Neural progenitor cell (in vitro differentiated cells): ENCODE measurements at regions not wholly inside any gene's neighbourhood (a gene's known extent, or its start where the extent isn't known, plus 50 kb on each side); places are given as distances from the start of the nearest gene placed in this dataset.
A peak's percentile ranks its signal among the peaks of the same experiment; 100 is the strongest.

ENCODE experiments used
- DNase-seq: peaks from one replicate; pipeline ENCODE4 v3.0.0-alpha.2; 2016; ENCODE audit warnings: low spot score
- H2AFZ ChIP-seq: fragments of 200-600 bp; sonication (generic); replicated peaks from 2 replicates; pipeline ENCODE4 v1.6.1; 2016; ENCODE audit warnings: antibody characterized with exemption
- H3F3A ChIP-seq: fragments of 200-600 bp; sonication (generic); 2 replicates; pipeline ENCODE4 v1.6.1; 2016; ENCODE audit warnings: antibody characterized with exemption, low read depth
- H3K27ac ChIP-seq: fragments of 200-600 bp; sonication (generic); 2 replicates; pipeline ENCODE4 v1.5.1; 2016; ENCODE audit warnings: mild to moderate bottlenecking
- H3K27me3 ChIP-seq: fragments of 200-600 bp; sonication (generic); 2 replicates; pipeline ENCODE4 v1.6.1; 2016; ENCODE audit warnings: mild to moderate bottlenecking, moderate library complexity
- H3K36me3 ChIP-seq: fragments of 200-600 bp; sonication (generic); 2 replicates; pipeline ENCODE4 v1.5.1; 2016
- H3K4me1 ChIP-seq: fragments of 200-600 bp; sonication (generic); 2 replicates; pipeline ENCODE4 v1.6.1; 2016; ENCODE audit warnings: mixed run types
- H3K4me2 ChIP-seq: fragments of 200-600 bp; sonication (generic); 2 replicates; pipeline ENCODE4 v1.6.1; 2016
- H3K4me3 ChIP-seq: fragments of 200-600 bp; sonication (generic); 2 replicates; pipeline ENCODE4 v1.5.1; 2016
- H3K79me2 ChIP-seq: fragments of 200-600 bp; sonication (generic); 2 replicates; pipeline ENCODE4 v1.6.1; 2016; ENCODE audit warnings: low read depth
- H3K9ac ChIP-seq: fragments of 200-600 bp; sonication (generic); 2 replicates; pipeline ENCODE4 v1.6.1; 2016
- H3K9me3 ChIP-seq: fragments of 200-600 bp; sonication (generic); 2 replicates; pipeline ENCODE4 v1.5.1; 2016; ENCODE audit warnings: low read depth
- H4K20me1 ChIP-seq: fragments of 200-600 bp; sonication (generic); 2 replicates; pipeline ENCODE4 v1.6.1; 2016; ENCODE audit warnings: low read depth
- H3K27ac Mint-ChIP-seq: 3 replicates; pipeline ENCODE4 v1.8.0; 2021; ENCODE audit warnings: mixed read lengths
- H3K27me3 Mint-ChIP-seq: 2 replicates; pipeline ENCODE4 v1.8.0; 2022; ENCODE audit warnings: low read depth, mild to moderate bottlenecking, inconsistent platforms, moderate library complexity, mixed read lengths; ENCODE audit not compliant: insufficient read depth
- H3K36me3 Mint-ChIP-seq: 3 replicates; pipeline ENCODE4 v1.8.0; 2021; ENCODE audit warnings: mixed read lengths
- H3K4me1 Mint-ChIP-seq: 3 replicates; pipeline ENCODE4 v1.8.0; 2021; ENCODE audit warnings: mixed read lengths
- H3K4me3 Mint-ChIP-seq: 3 replicates; pipeline ENCODE4 v1.8.0; 2021; ENCODE audit warnings: mild to moderate bottlenecking, moderate library complexity, mixed read lengths
- H3K9me3 Mint-ChIP-seq: 3 replicates; pipeline ENCODE4 v1.8.0; 2020; ENCODE audit warnings: mixed read lengths
- CTCF ChIP-seq: fragments of 200-600 bp; sonication (generic); IDR thresholded peaks from 2 replicates; pipeline ENCODE4 v1.5.1; 2017; ENCODE audit warnings: antibody characterized with exemption, mild to moderate bottlenecking
- EZH2 ChIP-seq: fragments of 200-600 bp; sonication (generic); IDR thresholded peaks from 2 replicates; pipeline ENCODE4 v1.6.1; 2017; ENCODE audit warnings: antibody characterized with exemption, mild to moderate bottlenecking, moderate library complexity
- EZH2phosphoT487 ChIP-seq: fragments of 200-600 bp; sonication (generic); IDR thresholded peaks from 2 replicates; pipeline ENCODE4 v1.6.1; 2017; ENCODE audit warnings: antibody characterized with exemption

GRCh38 chr12:69097619-69098368 is 141.6 kb upstream of the CPSF6 start:
- TF ChIP-seq CTCF, result no peak
- TF ChIP-seq EZH2phosphoT487, result no peak
- no peak for TF ChIP-seq EZH2
- no peak overlapping the region for H3K4me2 ChIP-seq

GRCh38 chr12:69099201-69099837 is 140.1 kb upstream of the CPSF6 start:
- Mint-ChIP-seq H3K4me1 (peaks cover 20% of the 10 kb centered on the region), H3K36me3 (no peaks in the 10 kb centered on the region), H3K9me3 (peaks cover 2% of the 10 kb centered on the region), H3K27me3 (peaks cover 5% of the 10 kb centered on the region), H3K4me3 (no peak overlapping the region), H3K27ac (peak overlapping the region; percentile 26)
- Histone ChIP-seq H2AFZ (peak overlapping the region; percentile 95), H3K27me3 (no peaks in the 10 kb centered on the region), H3K9ac (no peak overlapping the region), H3K27ac (peak overlapping the region; percentile 10), H3K4me3 (no peak overlapping the region), H3K4me1 (peaks cover 31% of the 10 kb centered on the region), H3K4me2 (no peak overlapping the region), H3F3A (peaks cover 24% of the 10 kb centered on the region), H3K79me2 (no peaks in the 10 kb centered on the region), H3K36me3 (no peaks in the 10 kb centered on the region), H4K20me1 (no peaks in the 10 kb centered on the region), H3K9me3 (no peaks in the 10 kb centered on the region)
- DNase-seq, result no peak
- TF ChIP-seq EZH2phosphoT487, result no peak
- no peak for TF ChIP-seq EZH2
- TF ChIP-seq CTCF, result no peak

More at GRCh38 chr12:69097619-69098368, 141.6 kb upstream of the CPSF6 start:
- H2AFZ ChIP-seq, result peak overlapping the region; percentile 67
- no peaks in the 10 kb centered on the region for H4K20me1 ChIP-seq
- Mint-ChIP-seq H3K4me3 (no peak overlapping the region), H3K36me3 (no peaks in the 10 kb centered on the region), H3K4me1 (peaks cover 13% of the 10 kb centered on the region), H3K9me3 (peaks cover under 1% of the 10 kb centered on the region), H3K27ac (no peak overlapping the region), H3K27me3 (peaks cover 3% of the 10 kb centered on the region)
- peaks cover 24% of the 10 kb centered on the region for H3F3A ChIP-seq
- H3K36me3 ChIP-seq, result no peaks in the 10 kb centered on the region
- H3K9me3 ChIP-seq, result no peaks in the 10 kb centered on the region
- H3K27ac ChIP-seq, result peak overlapping the region; percentile 55
- no peak for DNase-seq
- peaks cover 32% of the 10 kb centered on the region for H3K4me1 ChIP-seq
- no peaks in the 10 kb centered on the region for H3K27me3 ChIP-seq
- no peaks in the 10 kb centered on the region for H3K79me2 ChIP-seq
- no peak overlapping the region for H3K4me3 ChIP-seq
- no peak overlapping the region for H3K9ac ChIP-seq

- DNase-seq, result no peak
- Histone ChIP-seq H3K4me3 (no peak overlapping the region), H3K27ac (no peak overlapping the region), H3F3A (peaks cover 24% of the 10 kb centered on the region), H3K9ac (no peak overlapping the region), H3K4me1 (peaks cover 36% of the 10 kb centered on the region), H3K9me3 (no peaks in the 10 kb centered on the region), H3K4me2 (no peak overlapping the region), H2AFZ (no peak overlapping the region), H4K20me1 (no peaks in the 10 kb centered on the region), H3K36me3 (no peaks in the 10 kb centered on the region), H3K27me3 (no peaks in the 10 kb centered on the region), H3K79me2 (no peaks in the 10 kb centered on the region)
- Mint-ChIP-seq H3K4me1 (peaks cover 38% of the 10 kb centered on the region), H3K36me3 (no peaks in the 10 kb centered on the region), H3K4me3 (no peak overlapping the region), H3K27me3 (peaks cover 7% of the 10 kb centered on the region), H3K9me3 (peaks cover 2% of the 10 kb centered on the region), H3K27ac (no peak overlapping the region)
- no peak for TF ChIP-seq EZH2
- no peak for TF ChIP-seq EZH2phosphoT487
- no peak for TF ChIP-seq CTCF
Measured at GRCh38 chr12:69101505-69101904, 137.9 kb upstream of the CPSF6 start.
